Smooth muscle cell (in vitro differentiated cells): ENCODE measurements at regions not wholly inside any gene's neighbourhood (a gene's known extent, or its start where the extent isn't known, plus 50 kb on each side); places are given as distances from the start of the nearest gene placed in this dataset.
A peak's percentile ranks its signal among the peaks of the same experiment; 100 is the strongest.

Source experiments
- DNase-seq: peaks from one replicate; lab custom pipeline; 2025; ENCODE audit not compliant: unreplicated experiment; lab: John Stamatoyannopoulos, UW
- H2AFZ ChIP-seq: fragments of 200-600 bp; sonication (generic); 2 replicates; pipeline ENCODE4 v1.6.0; 2016; ENCODE audit warnings: antibody characterized with exemption, low read depth, mild to moderate bottlenecking
- H3F3A ChIP-seq: fragments of 200-600 bp; sonication (generic); 2 replicates; pipeline ENCODE4 v1.6.0; 2017; ENCODE audit warnings: antibody characterized with exemption, low read depth
- H3K27ac ChIP-seq: fragments of 200-600 bp; sonication (generic); 2 replicates; pipeline ENCODE4 v1.5.1; 2016; ENCODE audit warnings: low read depth, mild to moderate bottlenecking
- H3K27me3 ChIP-seq: fragments of 200-600 bp; sonication (generic); 2 replicates; pipeline ENCODE4 v1.6.1; 2016; ENCODE audit warnings: low read depth, mild to moderate bottlenecking
- H3K36me3 ChIP-seq: fragments of 200-600 bp; sonication (generic); 2 replicates; pipeline ENCODE4 v1.5.1; 2016; ENCODE audit warnings: low read depth
- H3K4me1 ChIP-seq: fragments of 200-600 bp; sonication (generic); 2 replicates; pipeline ENCODE4 v1.5.1; 2016; ENCODE audit warnings: low read depth
- H3K4me2 ChIP-seq: fragments of 200-600 bp; sonication (generic); 2 replicates; pipeline ENCODE4 v1.6.0; 2016; ENCODE audit warnings: mild to moderate bottlenecking
- H3K4me3 ChIP-seq: fragments of 200-600 bp; sonication (generic); 2 replicates; pipeline ENCODE4 v1.5.1; 2016; ENCODE audit warnings: mild to moderate bottlenecking
- H3K79me2 ChIP-seq: fragments of 200-600 bp; sonication (generic); 2 replicates; pipeline ENCODE4 v1.6.0; 2016; ENCODE audit warnings: low read depth, mild to moderate bottlenecking
- H3K9ac ChIP-seq: fragments of 200-600 bp; sonication (generic); 2 replicates; pipeline ENCODE4 v1.6.0; 2016; ENCODE audit warnings: low read depth
- H3K9me3 ChIP-seq: fragments of 200-600 bp; sonication (generic); replicated peaks from 2 replicates; pipeline ENCODE4 v1.5.1; 2016; ENCODE audit warnings: low read depth
- H4K20me1 ChIP-seq: fragments of 200-600 bp; sonication (generic); 2 replicates; pipeline ENCODE4 v1.6.0; 2016; ENCODE audit warnings: low read depth
- CTCF ChIP-seq: fragments of 200-600 bp; sonication (generic); IDR thresholded peaks from 2 replicates; pipeline ENCODE4 v1.5.1; 2017; ENCODE audit warnings: borderline replicate concordance, mild to moderate bottlenecking, antibody characterized with exemption; ENCODE audit not compliant: insufficient read depth, poor library complexity, severe bottlenecking
- WGBS: methylation state at CpG from one replicate; pipeline ENCODE4 v1.1.7; 2016; ENCODE audit warnings: low lambda C conversion rate; 5-methylcytosine and 5-hydroxymethylcytosine counted together

- H3K27me3 ChIP-seq = no peaks in the 10 kb centered on the region
- no peak for DNase-seq
- no peak overlapping the region for H3K4me2 ChIP-seq
- H2AFZ ChIP-seq = no peak overlapping the region
- H4K20me1 ChIP-seq = no peaks in the 10 kb centered on the region
- no peak overlapping the region for H3K27ac ChIP-seq
- H3K79me2 ChIP-seq = no peaks in the 10 kb centered on the region
- no peaks in the 10 kb centered on the region for H3K9me3 ChIP-seq
- 91% methylated on average over 2 of the region's 2 CpGs for WGBS
- no peak overlapping the region for H3K9ac ChIP-seq
- H3F3A ChIP-seq = no peaks in the 10 kb centered on the region
- H3K4me1 ChIP-seq = no peaks in the 10 kb centered on the region
- TF ChIP-seq CTCF = no peak
- no peaks in the 10 kb centered on the region for H3K36me3 ChIP-seq
- no peak overlapping the region for H3K4me3 ChIP-seq
Observed at GRCh38 chr4:114132199-114132598, 152.8 kb upstream of the ARSJ start.

- H2AFZ ChIP-seq = no peak overlapping the region
- no peak overlapping the region for H3K4me3 ChIP-seq
- no peak overlapping the region for H3K4me2 ChIP-seq
- H3K79me2 ChIP-seq = no peaks in the 10 kb centered on the region
- H3K27me3 ChIP-seq = no peaks in the 10 kb centered on the region
- no peak overlapping the region for H3K27ac ChIP-seq
- H3F3A ChIP-seq = no peaks in the 10 kb centered on the region
- no peaks in the 10 kb centered on the region for H3K9me3 ChIP-seq
- peak; percentile 16 for TF ChIP-seq CTCF
- H4K20me1 ChIP-seq = no peaks in the 10 kb centered on the region
- WGBS = 91% methylated on average over 2 of the region's 2 CpGs
- H3K4me1 ChIP-seq = no peaks in the 10 kb centered on the region
- no peak overlapping the region for H3K9ac ChIP-seq
- no peaks in the 10 kb centered on the region for H3K36me3 ChIP-seq
- no peak for DNase-seq
Observed at GRCh38 chr4:114132830-114133229, 153.4 kb upstream of the ARSJ start.

- H3K79me2 ChIP-seq = no peaks in the 10 kb centered on the region
- no peak overlapping the region for H3K9ac ChIP-seq
- no peak overlapping the region for H3K4me3 ChIP-seq
- no peak overlapping the region for H2AFZ ChIP-seq
- no peaks in the 10 kb centered on the region for H3K36me3 ChIP-seq
- H3K9me3 ChIP-seq = no peaks in the 10 kb centered on the region
- no peak overlapping the region for H3K27ac ChIP-seq
- no peaks in the 10 kb centered on the region for H3K4me1 ChIP-seq
- H3K27me3 ChIP-seq = no peaks in the 10 kb centered on the region
- DNase-seq = no peak
- no peaks in the 10 kb centered on the region for H4K20me1 ChIP-seq
- TF ChIP-seq CTCF = no peak
- no peak overlapping the region for H3K4me2 ChIP-seq
- no peaks in the 10 kb centered on the region for H3F3A ChIP-seq
Observed at GRCh38 chr4:114136069-114136468, 156.6 kb upstream of the ARSJ start.

- no peak overlapping the region for H3K4me3 ChIP-seq
- H2AFZ ChIP-seq = peak overlapping the region; percentile 29
- H3K4me1 ChIP-seq = no peaks in the 10 kb centered on the region
- no peaks in the 10 kb centered on the region for H3K27me3 ChIP-seq
- no peaks in the 10 kb centered on the region for H3K9me3 ChIP-seq
- no peak overlapping the region for H3K27ac ChIP-seq
- no peaks in the 10 kb centered on the region for H3K79me2 ChIP-seq
- no peaks in the 10 kb centered on the region for H4K20me1 ChIP-seq
- TF ChIP-seq CTCF = no peak
- 94% methylated on average over 2 of the region's 2 CpGs for WGBS
- H3K9ac ChIP-seq = no peak overlapping the region
- DNase-seq = no peak
- H3F3A ChIP-seq = no peaks in the 10 kb centered on the region
- no peak overlapping the region for H3K4me2 ChIP-seq
- no peaks in the 10 kb centered on the region for H3K36me3 ChIP-seq
Observed at GRCh38 chr4:114137984-114138383, 158.5 kb upstream of the ARSJ start.
